ENCODE measurements at regions not wholly inside any gene's neighbourhood (a gene's known extent, or its start where the extent isn't known, plus 50 kb on each side); places are given as distances from the start of the nearest gene placed in this dataset.

GRCh38 chr4:177796841-177797240 is 354.6 kb upstream of the AGA start:
- H2AFZ ChIP-seq (ENCODE audit: low read depth, low read length): no peak overlapping the region
- H3K14ac ChIP-seq (ENCODE audit: low read length in 2 of 2): no peak overlapping the region
- no peak overlapping the region for H3K27ac ChIP-seq (ENCODE audit: low read length, poor library complexity, severe bottlenecking)
- no peak overlapping the region for H3K18ac ChIP-seq (ENCODE audit: low read depth in 1 of 2, low read length in 2 of 2)
- H2BK15ac ChIP-seq (ENCODE audit: low read depth, poor library complexity, severe bottlenecking): no peak overlapping the region
- H4K91ac ChIP-seq (ENCODE audit: low read length): no peak overlapping the region
- no peak overlapping the region for H3K4me2 ChIP-seq (ENCODE audit: low read length, poor library complexity, severe bottlenecking)
- no peak overlapping the region for H2BK5ac ChIP-seq (ENCODE audit: low read depth, low read length, poor library complexity, severe bottlenecking)
- no peak overlapping the region for H3K4ac ChIP-seq (ENCODE audit: low read depth in 1 of 2, low read length in 2 of 2)
- H3K4me1 ChIP-seq (ENCODE audit: control insufficient read depth, insufficient read depth, low read depth, low read length): no peaks in the 10 kb centered on the region
- DNase-seq: no peak
- H3K27me3 ChIP-seq (ENCODE audit: control insufficient read depth in 1 of 2, insufficient read depth in 1 of 2, low read length in 2 of 2): no peaks in the 10 kb centered on the region
- H3K9me3 ChIP-seq (ENCODE audit: control insufficient read depth, low read length): no peaks in the 10 kb centered on the region
- no peak overlapping the region for H2BK120ac ChIP-seq (ENCODE audit: low read depth, low read length)
- no peak overlapping the region for H3K9ac ChIP-seq (ENCODE audit: low read length)
- H3K4me3 ChIP-seq (ENCODE audit: insufficient read depth in 1 of 2, low read depth in 1 of 2, low read length in 2 of 2): no peak overlapping the region
- no peak overlapping the region for H4K8ac ChIP-seq (ENCODE audit: low read length)
- H2AK5ac ChIP-seq (ENCODE audit: low read length, severe bottlenecking): no peak overlapping the region
- no peak overlapping the region for H3K23ac ChIP-seq (ENCODE audit: low read length in 2 of 2)
- no peaks in the 10 kb centered on the region for H3K36me3 ChIP-seq (ENCODE audit: control insufficient read depth in 1 of 2, insufficient read depth in 2 of 2, low read depth in 1 of 2, low read length in 2 of 2)
- 79% methylated on average over 4 of the region's 5 CpGs for WGBS
- H2BK12ac ChIP-seq (ENCODE audit: low read length in 2 of 2): no peak overlapping the region
- no peaks in the 10 kb centered on the region for H3K79me1 ChIP-seq (replicated peaks; ENCODE audit: low read length, poor library complexity, severe bottlenecking)

GRCh38 chr4:177798161-177798560 is 355.9 kb upstream of the AGA start:
- WGBS: no CpG with 5 or more reads among the region's 1 CpG
- no peak overlapping the region for H3K9ac ChIP-seq (ENCODE audit: low read length)
- H4K91ac ChIP-seq (ENCODE audit: low read length): no peak overlapping the region
- no peak overlapping the region for H3K23ac ChIP-seq (ENCODE audit: low read length in 2 of 2)
- no peak overlapping the region for H3K18ac ChIP-seq (ENCODE audit: low read depth in 1 of 2, low read length in 2 of 2)
- no peak overlapping the region for H3K4me3 ChIP-seq (ENCODE audit: insufficient read depth in 1 of 2, low read depth in 1 of 2, low read length in 2 of 2)
- H2BK12ac ChIP-seq (ENCODE audit: low read length in 2 of 2): no peak overlapping the region
- DNase-seq: no peak
- H3K27me3 ChIP-seq (ENCODE audit: control insufficient read depth in 1 of 2, insufficient read depth in 1 of 2, low read length in 2 of 2): no peaks in the 10 kb centered on the region
- no peaks in the 10 kb centered on the region for H3K4me1 ChIP-seq (ENCODE audit: control insufficient read depth, insufficient read depth, low read depth, low read length)
- no peak overlapping the region for H3K4me2 ChIP-seq (ENCODE audit: low read length, poor library complexity, severe bottlenecking)
- H2BK120ac ChIP-seq (ENCODE audit: low read depth, low read length): no peak overlapping the region
- no peak overlapping the region for H3K4ac ChIP-seq (ENCODE audit: low read depth in 1 of 2, low read length in 2 of 2)
- no peak overlapping the region for H2AFZ ChIP-seq (ENCODE audit: low read depth, low read length)
- no peak overlapping the region for H3K14ac ChIP-seq (ENCODE audit: low read length in 2 of 2)
- H3K9me3 ChIP-seq (ENCODE audit: control insufficient read depth, low read length): no peaks in the 10 kb centered on the region
- H3K36me3 ChIP-seq (ENCODE audit: control insufficient read depth in 1 of 2, insufficient read depth in 2 of 2, low read depth in 1 of 2, low read length in 2 of 2): no peaks in the 10 kb centered on the region
- H2AK5ac ChIP-seq (ENCODE audit: low read length, severe bottlenecking): no peak overlapping the region
- no peak overlapping the region for H4K8ac ChIP-seq (ENCODE audit: low read length)
- no peak overlapping the region for H2BK15ac ChIP-seq (ENCODE audit: low read depth, poor library complexity, severe bottlenecking)
- no peak overlapping the region for H3K27ac ChIP-seq (ENCODE audit: low read length, poor library complexity, severe bottlenecking)
- no peaks in the 10 kb centered on the region for H3K79me1 ChIP-seq (replicated peaks; ENCODE audit: low read length, poor library complexity, severe bottlenecking)
- H2BK5ac ChIP-seq (ENCODE audit: low read depth, low read length, poor library complexity, severe bottlenecking): no peak overlapping the region

- no peaks in the 10 kb centered on the region for H3K79me1 ChIP-seq (replicated peaks; ENCODE audit: low read length, poor library complexity, severe bottlenecking)
- H3K9me3 ChIP-seq (ENCODE audit: control insufficient read depth, low read length): no peaks in the 10 kb centered on the region
- no peak overlapping the region for H4K91ac ChIP-seq (ENCODE audit: low read length)
- H2AK5ac ChIP-seq (ENCODE audit: low read length, severe bottlenecking): no peak overlapping the region
- no peak overlapping the region for H3K18ac ChIP-seq (ENCODE audit: low read depth in 1 of 2, low read length in 2 of 2)
- H3K27me3 ChIP-seq (ENCODE audit: control insufficient read depth in 1 of 2, insufficient read depth in 1 of 2, low read length in 2 of 2): no peaks in the 10 kb centered on the region
- WGBS: 17% methylated on average over 1 of the region's 1 CpG
- no peak overlapping the region for H2BK5ac ChIP-seq (ENCODE audit: low read depth, low read length, poor library complexity, severe bottlenecking)
- no peaks in the 10 kb centered on the region for H3K36me3 ChIP-seq (ENCODE audit: control insufficient read depth in 1 of 2, insufficient read depth in 2 of 2, low read depth in 1 of 2, low read length in 2 of 2)
- H3K9ac ChIP-seq (ENCODE audit: low read length): no peak overlapping the region
- H3K27ac ChIP-seq (ENCODE audit: low read length, poor library complexity, severe bottlenecking): no peak overlapping the region
- H3K23ac ChIP-seq (ENCODE audit: low read length in 2 of 2): no peak overlapping the region
- H3K4me3 ChIP-seq (ENCODE audit: insufficient read depth in 1 of 2, low read depth in 1 of 2, low read length in 2 of 2): no peak overlapping the region
- DNase-seq: no peak
- H3K4ac ChIP-seq (ENCODE audit: low read depth in 1 of 2, low read length in 2 of 2): no peak overlapping the region
- H3K14ac ChIP-seq (ENCODE audit: low read length in 2 of 2): no peak overlapping the region
- H3K4me2 ChIP-seq (ENCODE audit: low read length, poor library complexity, severe bottlenecking): no peak overlapping the region
- H3K4me1 ChIP-seq (ENCODE audit: control insufficient read depth, insufficient read depth, low read depth, low read length): no peaks in the 10 kb centered on the region
- no peak overlapping the region for H2AFZ ChIP-seq (ENCODE audit: low read depth, low read length)
- H2BK120ac ChIP-seq (ENCODE audit: low read depth, low read length): no peak overlapping the region
- no peak overlapping the region for H2BK15ac ChIP-seq (ENCODE audit: low read depth, poor library complexity, severe bottlenecking)
- H4K8ac ChIP-seq (ENCODE audit: low read length): no peak overlapping the region
- H2BK12ac ChIP-seq (ENCODE audit: low read length in 2 of 2): no peak overlapping the region
These were observed 359.9 kb upstream of the AGA start for GRCh38 chr4:177802162-177802561.

DNA sequence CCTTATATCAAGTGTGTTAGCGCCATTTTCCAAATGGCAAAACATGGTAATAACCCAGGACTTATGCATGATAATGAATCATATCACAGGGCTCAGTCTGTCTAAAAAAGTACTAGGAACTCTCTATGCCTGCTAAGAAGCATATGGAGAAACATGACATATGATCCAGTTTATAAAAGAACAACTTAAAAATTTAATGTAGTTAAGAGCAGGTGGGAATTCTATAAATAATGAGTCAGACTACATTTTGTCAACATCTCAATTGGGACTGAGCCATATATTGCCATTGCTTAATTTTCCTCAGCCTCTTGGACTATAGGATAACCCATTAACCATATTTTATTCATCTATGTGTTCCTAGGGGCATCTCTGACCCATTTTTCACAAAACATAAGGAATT is 360.4 kb upstream of the AGA start:
- H3K14ac ChIP-seq (ENCODE audit: low read length in 2 of 2): no peak overlapping the region
- H3K18ac ChIP-seq (ENCODE audit: low read depth in 1 of 2, low read length in 2 of 2): no peak overlapping the region
- H2AK5ac ChIP-seq (ENCODE audit: low read length, severe bottlenecking): no peak overlapping the region
- H3K4ac ChIP-seq (ENCODE audit: low read depth in 1 of 2, low read length in 2 of 2): no peak overlapping the region
- no peaks in the 10 kb centered on the region for H3K4me1 ChIP-seq (ENCODE audit: control insufficient read depth, insufficient read depth, low read depth, low read length)
- no peak overlapping the region for H4K91ac ChIP-seq (ENCODE audit: low read length)
- no peak overlapping the region for H3K4me2 ChIP-seq (ENCODE audit: low read length, poor library complexity, severe bottlenecking)
- no peak overlapping the region for H2BK12ac ChIP-seq (ENCODE audit: low read length in 2 of 2)
- H3K23ac ChIP-seq (ENCODE audit: low read length in 2 of 2): no peak overlapping the region
- H3K27ac ChIP-seq (ENCODE audit: low read length, poor library complexity, severe bottlenecking): no peak overlapping the region
- H3K4me3 ChIP-seq (ENCODE audit: insufficient read depth in 1 of 2, low read depth in 1 of 2, low read length in 2 of 2): no peak overlapping the region
- no peaks in the 10 kb centered on the region for H3K9me3 ChIP-seq (ENCODE audit: control insufficient read depth, low read length)
- H2BK120ac ChIP-seq (ENCODE audit: low read depth, low read length): no peak overlapping the region
- H3K9ac ChIP-seq (ENCODE audit: low read length): no peak overlapping the region
- no peaks in the 10 kb centered on the region for H3K27me3 ChIP-seq (ENCODE audit: control insufficient read depth in 1 of 2, insufficient read depth in 1 of 2, low read length in 2 of 2)
- no peaks in the 10 kb centered on the region for H3K36me3 ChIP-seq (ENCODE audit: control insufficient read depth in 1 of 2, insufficient read depth in 2 of 2, low read depth in 1 of 2, low read length in 2 of 2)
- no peak overlapping the region for H2BK5ac ChIP-seq (ENCODE audit: low read depth, low read length, poor library complexity, severe bottlenecking)
- no peak overlapping the region for H4K8ac ChIP-seq (ENCODE audit: low read length)
- WGBS: 100% methylated on average over 1 of the region's 1 CpG
- H2AFZ ChIP-seq (ENCODE audit: low read depth, low read length): no peak overlapping the region
- H3K79me1 ChIP-seq (replicated peaks; ENCODE audit: low read length, poor library complexity, severe bottlenecking): no peaks in the 10 kb centered on the region
- H2BK15ac ChIP-seq (ENCODE audit: low read depth, poor library complexity, severe bottlenecking): no peak overlapping the region
- DNase-seq: no peak

All from mesenchymal stem cell (in vitro differentiated cells and primary cell).